Kidney glomerular epithelial cell (primary cell): ENCODE measurements at regions not wholly inside any gene's neighbourhood (a gene's known extent, or its start where the extent isn't known, plus 50 kb on each side); places are given as distances from the start of the nearest gene placed in this dataset.
"Not testable (repeated sequence)": the region's sequence is repeated elsewhere in the genome, so short reads cannot be mapped to it uniquely, and the experiment has no call there.

Source experiments
- DNase-seq: peaks from one replicate; lab custom pipeline; 2025; lab: John Stamatoyannopoulos, UW

GRCh38 chr20:4435225-4435624 is 186.1 kb upstream of the ADRA1D start:
- no peak for DNase-seq

GRCh38 chr20:4434681-4435080 is 185.6 kb upstream of the ADRA1D start:
- no peak for DNase-seq

- no peak for DNase-seq
These were observed 182.4 kb upstream of the ADRA1D start for GRCh38 chr20:4431446-4431845.

- not testable (repeated sequence) for DNase-seq
These were observed 181.7 kb upstream of the ADRA1D start for GRCh38 chr20:4430826-4431225.

GRCh38 chr20:4427940-4428586 is 179.0 kb upstream of the ADRA1D start:
- no peak for DNase-seq

GRCh38 chr20:4418141-4418540 is 169.1 kb upstream of the ADRA1D start:
- DNase-seq = no peak

- DNase-seq = no peak
These were observed 166.2 kb upstream of the ADRA1D start for GRCh38 chr20:4415281-4415680.

GRCh38 chr20:4413314-4414049 is 164.4 kb upstream of the ADRA1D start:
- no peak for DNase-seq

GRCh38 chr20:4412216-4412615 is 163.1 kb upstream of the ADRA1D start:
- DNase-seq = no peak

GRCh38 chr20:4411744-4412143 is 162.7 kb upstream of the ADRA1D start:
- no peak for DNase-seq

GRCh38 chr20:4406627-4407026 is 157.5 kb upstream of the ADRA1D start:
- no peak for DNase-seq

GRCh38 chr20:4401601-4402000 is 152.5 kb upstream of the ADRA1D start:
- no peak for DNase-seq

GRCh38 chr20:4384961-4385360 is 135.9 kb upstream of the ADRA1D start:
- DNase-seq = no peak

GRCh38 chr20:4383961-4384360 is 134.9 kb upstream of the ADRA1D start:
- no peak for DNase-seq

- DNase-seq = no peak
These were observed 126.8 kb upstream of the ADRA1D start for GRCh38 chr20:4375881-4376280.

GRCh38 chr20:4373454-4373853 is 124.4 kb upstream of the ADRA1D start:
- no peak for DNase-seq

GRCh38 chr20:4371623-4372251 is 122.7 kb upstream of the ADRA1D start:
- DNase-seq = no peak

GRCh38 chr20:4370851-4371250 is 121.8 kb upstream of the ADRA1D start:
- DNase-seq = no peak

GRCh38 chr20:4369798-4370124 is 120.7 kb upstream of the ADRA1D start:
- DNase-seq = no peak

- no peak for DNase-seq
These were observed 120.2 kb upstream of the ADRA1D start for GRCh38 chr20:4369119-4369797.

GRCh38 chr20:4366076-4366475 is 117.0 kb upstream of the ADRA1D start:
- DNase-seq = no peak

- no peak for DNase-seq
These were observed 109.5 kb upstream of the ADRA1D start for GRCh38 chr20:4358552-4358951.

- DNase-seq = no peak
These were observed 103.3 kb upstream of the ADRA1D start for GRCh38 chr20:4352348-4352747.
